Non-pigmented ciliary epithelial cell (primary cell): ENCODE measurements at regions not wholly inside any gene's neighbourhood (a gene's known extent, or its start where the extent isn't known, plus 50 kb on each side); places are given as distances from the start of the nearest gene placed in this dataset.

Experiments used
- DNase-seq: peaks from one replicate; pipeline ENCODE4 v3.0.0-alpha.2; 2010; ENCODE audit warnings: low read depth

DNA sequence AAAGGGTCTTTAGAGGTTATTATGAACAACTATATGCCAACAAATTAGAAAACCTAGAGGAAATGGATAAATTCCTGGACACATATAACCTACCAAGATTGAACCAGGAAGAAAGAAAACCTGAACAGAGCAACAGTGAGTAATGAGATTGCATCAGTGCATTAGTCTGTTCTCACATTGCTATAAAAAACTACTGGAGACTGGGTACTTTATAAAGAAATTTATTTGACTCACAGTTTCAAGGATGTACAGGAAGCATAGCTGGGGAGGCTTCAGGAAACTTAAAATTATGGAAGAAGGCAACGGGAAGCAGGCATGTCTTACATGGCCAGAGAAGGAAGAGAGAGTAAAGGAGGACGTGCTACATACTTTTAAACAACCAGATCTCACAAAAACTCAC, 70.8 kb upstream of the GNAZ start:
- no peak for DNase-seq

DNA sequence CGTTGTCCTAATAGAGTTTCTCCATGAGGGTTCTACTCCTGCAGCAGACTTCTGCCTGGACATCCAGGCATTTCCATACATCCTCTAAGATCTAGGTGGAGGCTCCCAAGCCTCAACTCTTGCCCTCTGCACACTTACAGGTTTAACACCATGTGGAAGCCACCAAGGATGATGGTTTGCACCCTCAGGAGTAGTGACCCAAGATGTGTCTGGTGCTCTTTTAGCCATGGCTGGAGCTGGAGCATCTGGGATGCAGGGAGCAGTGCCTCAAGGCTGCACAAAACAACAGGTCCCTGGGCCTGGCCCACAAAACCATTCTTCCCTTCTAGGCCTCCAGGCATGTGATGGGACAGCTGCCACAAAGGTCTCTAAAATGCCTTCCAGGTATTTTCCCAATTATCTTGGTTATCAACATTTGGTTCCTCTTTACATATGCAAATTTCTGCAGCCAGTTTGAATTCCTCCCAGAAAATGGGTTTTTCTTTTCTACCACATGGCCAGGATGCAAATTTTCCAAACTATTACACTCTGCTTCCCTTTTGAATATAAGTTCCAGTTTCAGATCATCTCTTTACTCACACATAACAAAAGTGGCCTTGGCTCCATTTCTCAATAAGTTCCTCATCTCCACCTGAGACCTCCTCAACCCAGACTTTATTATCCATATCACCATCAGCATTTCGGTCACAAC, 69.5 kb upstream of the GNAZ start:
- no peak for DNase-seq

DNA sequence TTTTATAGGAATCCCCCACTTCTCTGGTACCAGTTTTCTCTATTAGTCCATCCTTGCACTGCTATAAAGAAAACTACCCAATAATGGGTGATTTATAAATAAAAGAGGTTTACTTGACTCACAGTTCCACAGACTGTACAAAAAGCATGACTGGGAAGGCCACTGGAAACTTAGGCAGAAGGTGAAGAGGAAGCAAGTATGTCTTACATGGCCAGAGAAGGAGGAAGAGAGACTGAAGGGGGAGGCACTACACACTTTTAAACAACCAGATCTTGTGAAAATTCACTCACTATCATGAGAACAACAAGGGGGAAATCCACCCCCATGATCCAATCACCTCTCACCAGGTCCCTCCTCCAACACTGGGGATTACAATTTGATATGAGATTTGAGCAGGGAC, 68.9 kb upstream of the GNAZ start:
- DNase-seq, result no peak

DNA sequence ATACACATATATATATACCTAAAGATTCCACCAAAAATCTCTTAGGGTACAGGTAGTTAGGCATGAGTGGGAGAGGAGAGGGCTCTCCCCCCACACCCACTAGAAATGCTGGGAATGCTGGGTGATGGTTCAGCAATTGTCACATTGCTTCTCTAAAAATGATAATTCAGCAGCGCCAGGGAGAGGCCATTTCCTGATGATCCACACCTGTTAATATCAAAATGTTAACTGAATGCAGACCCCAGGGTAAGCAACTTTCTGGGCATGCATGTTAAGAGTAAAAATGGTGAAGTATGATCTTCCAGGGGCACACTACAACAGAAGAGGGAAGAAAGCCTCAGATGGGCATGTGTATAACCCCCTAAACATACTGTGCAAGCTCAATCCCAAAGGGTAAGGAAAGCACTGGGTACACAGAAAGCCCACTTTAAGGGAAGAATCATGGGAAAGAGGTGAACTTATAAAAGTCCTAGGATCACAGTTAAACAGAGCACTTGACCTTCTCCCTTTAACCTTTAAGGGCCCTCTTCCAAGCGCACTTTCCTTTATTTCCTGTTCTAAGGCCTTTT, 67.6 kb upstream of the GNAZ start:
- no peak for DNase-seq

DNA sequence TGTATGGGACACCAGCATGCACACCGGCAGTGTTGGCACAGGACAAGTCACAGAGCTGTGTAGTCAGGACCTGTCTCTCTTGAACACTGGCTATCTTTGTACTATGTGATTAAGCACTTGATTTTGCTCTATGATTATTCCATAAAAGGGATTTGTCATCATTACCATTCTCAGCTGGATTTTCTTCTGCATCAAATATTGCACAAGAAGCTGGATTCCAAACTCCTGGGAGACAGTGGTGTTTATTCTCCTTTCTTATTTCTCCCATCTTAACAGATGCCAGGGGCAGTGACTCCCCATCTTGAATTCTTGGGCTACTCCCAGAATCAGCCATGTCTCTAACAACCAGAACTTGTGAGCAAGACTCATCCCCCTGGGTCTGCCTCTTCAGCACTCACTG, 62.5 kb upstream of the GNAZ start:
- DNase-seq, result no peak

DNA sequence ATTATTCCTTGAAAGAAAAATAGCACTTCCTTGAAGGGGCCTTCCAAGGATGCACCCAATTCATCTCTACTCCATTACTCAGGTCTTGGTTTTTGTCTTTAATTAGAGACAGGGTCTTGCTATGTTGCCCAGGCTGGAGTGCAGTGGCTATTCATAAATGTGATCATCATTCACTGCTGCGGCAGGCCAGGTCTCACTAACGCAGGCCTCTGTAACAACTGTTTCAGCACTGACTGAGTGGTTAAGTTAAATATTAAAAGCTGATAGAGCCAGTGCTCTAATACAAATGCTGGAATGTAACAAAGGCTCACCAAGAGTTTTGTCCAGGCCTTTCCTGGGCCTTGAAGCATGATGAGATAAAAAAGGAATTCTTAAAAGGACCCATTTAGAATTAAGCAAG, 61.4 kb upstream of the GNAZ start:
- no peak for DNase-seq
